ENCODE measurements at regions not wholly inside any gene's neighbourhood (a gene's known extent, or its start where the extent isn't known, plus 50 kb on each side); places are given as distances from the start of the nearest gene placed in this dataset.
"Not testable (repeated sequence)": the region's sequence is repeated elsewhere in the genome, so short reads cannot be mapped to it uniquely, and the experiment has no call there.

GRCh38 chr7:132029369-132030085 is 473.1 kb upstream of the PODXL start:
- no peak for DNase-seq

DNA sequence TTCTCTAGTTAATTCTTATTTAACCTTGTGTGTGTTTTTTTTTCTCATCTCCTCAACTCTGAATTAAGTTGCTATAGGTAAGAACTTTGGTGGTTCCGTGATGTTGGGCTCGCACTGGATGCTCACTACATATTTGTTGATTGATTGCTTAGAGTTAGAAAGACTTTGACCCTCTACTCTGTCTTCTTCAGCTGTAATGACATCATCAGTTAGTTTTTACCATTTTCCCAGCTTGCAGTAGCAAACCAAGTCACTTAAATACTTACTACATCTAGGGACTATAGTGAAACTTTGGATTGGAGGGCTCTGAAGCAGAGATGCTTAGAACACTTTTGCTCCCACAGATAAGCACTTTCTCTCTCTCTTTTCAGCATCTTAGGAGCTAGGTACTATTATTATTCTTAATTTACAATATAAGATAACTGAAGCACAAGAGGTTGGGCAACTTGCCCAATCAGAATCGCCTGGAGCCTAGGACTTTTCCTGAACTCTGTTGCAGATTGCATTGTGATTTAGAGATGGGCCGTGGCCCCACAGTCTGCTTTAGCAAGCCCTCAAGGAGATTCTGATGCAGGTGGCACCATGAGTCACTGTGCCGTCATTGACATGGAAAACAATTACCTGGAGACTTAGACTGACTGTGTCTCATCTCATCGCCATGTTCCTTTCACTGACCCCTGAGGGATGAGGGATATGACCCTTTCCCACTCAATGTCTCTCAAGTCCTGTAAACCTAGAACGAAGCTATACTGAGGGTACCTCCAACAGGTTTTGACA is 471.9 kb upstream of the PODXL start:
- DNase-seq = no peak

DNA sequence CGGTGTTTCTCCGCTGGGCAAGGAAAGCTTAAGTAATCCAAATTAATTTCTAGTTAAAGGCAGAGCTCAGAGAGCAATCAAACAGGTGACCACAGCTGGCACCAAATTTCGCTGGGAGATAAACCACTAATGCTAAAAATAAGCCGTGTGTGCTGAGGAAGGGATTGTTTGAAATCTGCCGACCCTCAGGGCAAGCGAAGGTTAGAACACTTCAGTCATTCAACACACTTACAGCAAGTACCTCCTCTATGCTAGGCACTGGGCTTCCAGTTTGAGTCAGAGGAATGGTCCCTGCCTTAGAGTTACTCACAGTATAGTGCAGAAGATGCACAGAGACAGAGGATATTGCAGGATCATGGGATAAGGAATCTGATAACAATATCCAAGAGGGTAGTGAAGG is 467.9 kb upstream of the PODXL start:
- DNase-seq = no peak

DNA sequence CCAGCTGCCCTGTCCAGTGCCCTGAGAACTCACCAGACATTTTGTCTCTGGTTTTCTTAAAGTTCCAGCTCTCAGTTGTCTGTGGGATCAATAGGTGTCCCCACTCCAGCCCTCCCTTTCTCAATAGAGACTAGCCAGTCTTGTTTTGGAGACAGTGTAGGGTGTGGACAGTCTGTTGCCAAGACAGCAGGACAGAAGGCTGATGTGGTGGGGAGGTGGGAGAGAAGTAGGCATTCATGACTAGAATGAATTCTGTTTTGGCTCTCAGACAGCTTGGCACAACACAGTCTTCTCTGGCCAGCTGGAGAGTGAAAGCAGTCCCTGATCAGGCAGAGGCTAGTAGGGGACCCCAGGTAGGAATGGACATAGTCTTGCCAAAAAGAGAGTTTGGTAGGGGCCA is 467.0 kb upstream of the PODXL start:
- DNase-seq = no peak

- no peak for DNase-seq
These were observed 465.8 kb upstream of the PODXL start for GRCh38 chr7:132022188-132022587.

GRCh38 chr7:132019703-132020102 is 463.3 kb upstream of the PODXL start:
- DNase-seq = no peak

DNA sequence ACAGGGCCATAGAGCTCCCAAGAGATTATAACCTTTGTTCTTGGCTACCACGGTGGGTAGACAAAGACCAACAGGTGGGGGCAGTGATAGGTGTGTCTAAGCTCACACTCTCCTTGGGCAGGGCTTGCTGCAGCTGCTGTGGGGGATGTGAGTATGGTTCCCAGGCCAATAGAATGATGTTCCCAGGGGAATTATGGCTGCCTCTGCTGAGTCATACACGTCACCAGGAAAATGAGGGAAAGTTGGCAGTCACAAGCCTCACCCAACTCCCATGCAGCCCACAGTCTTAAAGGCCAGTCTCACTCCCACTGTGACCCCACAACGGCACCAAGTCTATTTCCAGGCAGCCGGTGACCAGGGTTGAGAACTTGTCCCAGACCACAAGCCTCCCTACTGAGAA is 453.4 kb upstream of the PODXL start:
- DNase-seq = no peak

DNA sequence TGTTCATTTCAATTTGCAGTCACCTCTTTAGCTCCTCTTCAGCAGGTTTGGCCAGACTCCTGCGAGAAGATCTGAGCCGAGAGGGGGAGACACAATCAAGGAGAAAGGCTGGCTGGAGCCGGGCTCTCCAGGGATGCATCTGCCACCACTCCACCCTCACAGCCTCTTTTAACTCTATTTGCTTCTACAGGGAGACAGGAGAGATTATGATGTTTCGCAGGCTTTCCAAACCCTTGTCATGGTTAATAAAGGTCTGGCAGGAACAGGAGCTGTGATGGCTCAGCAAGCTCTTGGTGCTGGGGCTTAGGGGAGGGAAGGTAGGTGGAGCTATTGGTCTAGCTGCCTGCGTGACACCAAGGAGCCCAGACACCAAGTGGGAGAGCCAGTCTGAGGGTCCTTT is 448.1 kb upstream of the PODXL start:
- no peak for DNase-seq

DNA sequence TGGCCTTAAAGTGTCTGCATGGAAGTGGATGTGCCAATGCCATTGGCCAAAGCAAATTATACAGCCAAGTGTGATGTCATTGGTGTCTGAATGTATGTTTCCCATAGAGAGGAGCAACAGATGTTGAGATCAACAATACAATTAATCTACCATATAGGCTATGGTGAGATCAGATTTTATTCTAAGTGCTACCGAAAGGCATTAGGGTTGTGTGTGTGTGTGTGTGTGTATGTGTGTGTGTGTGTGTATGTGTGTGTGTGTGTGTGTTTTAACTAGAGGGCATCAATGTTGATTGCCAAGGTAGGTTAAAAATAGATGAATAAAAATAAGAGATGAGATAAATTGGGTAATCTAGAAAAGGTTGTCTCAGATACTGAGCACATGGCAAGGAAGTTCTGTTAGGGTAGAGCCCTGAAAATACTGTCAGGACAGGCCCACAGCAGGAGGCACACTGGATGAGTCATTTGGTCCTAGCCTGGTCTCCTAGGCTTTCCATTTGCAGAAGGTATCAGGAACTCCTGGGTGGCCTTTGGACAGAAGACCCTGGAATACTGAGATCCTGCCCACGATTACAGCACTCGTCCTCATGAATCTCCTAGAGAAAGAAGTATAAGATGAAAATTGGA is 446.0 kb upstream of the PODXL start:
- DNase-seq = no peak

DNA sequence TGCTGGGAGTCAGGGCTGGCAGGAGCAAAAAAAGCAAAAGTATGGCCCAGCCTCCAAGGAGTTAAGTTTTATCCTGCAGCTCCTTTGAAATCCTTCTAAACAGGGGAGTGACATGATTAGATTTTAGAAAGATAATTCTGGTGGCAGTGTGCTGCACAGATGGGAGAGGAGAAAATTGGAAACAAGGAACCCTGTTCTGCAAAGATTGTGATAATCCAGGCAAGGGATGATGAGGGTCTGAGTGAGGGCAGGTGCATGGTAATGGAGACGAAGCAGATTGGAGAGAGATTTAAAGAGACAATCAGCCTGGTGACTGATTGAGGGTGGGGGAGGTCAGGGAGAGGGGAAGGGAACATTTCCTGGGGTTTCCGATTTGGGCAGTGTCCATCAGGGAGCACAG is 444.7 kb upstream of the PODXL start:
- no peak for DNase-seq

- no peak for DNase-seq
These were observed 442.8 kb upstream of the PODXL start for GRCh38 chr7:131999193-131999592.

- DNase-seq = no peak
These were observed 438.9 kb upstream of the PODXL start for GRCh38 chr7:131995324-131995723.

DNA sequence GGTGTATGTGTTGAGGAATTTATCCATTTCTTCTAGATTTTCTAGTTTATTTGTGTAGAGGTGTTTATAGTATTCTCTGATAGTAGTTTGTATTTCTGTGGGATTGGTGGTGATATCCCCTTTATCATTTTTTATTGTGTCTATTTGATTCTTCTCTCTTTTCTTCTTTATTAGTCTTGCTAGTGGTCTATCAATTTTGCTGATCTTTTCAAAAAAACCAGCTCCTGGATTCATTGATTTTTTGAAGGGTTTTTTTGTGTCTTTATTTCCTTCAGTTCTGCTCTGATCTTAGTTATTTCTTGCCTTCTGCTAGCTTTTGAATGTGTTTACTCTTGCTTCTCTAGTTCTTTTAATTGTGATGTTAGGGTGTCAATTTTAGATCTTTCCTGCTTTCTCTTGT is 424.6 kb upstream of the PODXL start:
- DNase-seq = not testable (repeated sequence)

GRCh38 chr7:131978118-131978517 is 421.7 kb upstream of the PODXL start:
- DNase-seq = not testable (repeated sequence)

GRCh38 chr7:131976411-131976810 is 420.0 kb upstream of the PODXL start:
- no peak for DNase-seq

GRCh38 chr7:131974671-131975070 is 418.2 kb upstream of the PODXL start:
- DNase-seq = no peak

GRCh38 chr7:131972251-131972650 is 415.8 kb upstream of the PODXL start:
- DNase-seq = no peak

DNA sequence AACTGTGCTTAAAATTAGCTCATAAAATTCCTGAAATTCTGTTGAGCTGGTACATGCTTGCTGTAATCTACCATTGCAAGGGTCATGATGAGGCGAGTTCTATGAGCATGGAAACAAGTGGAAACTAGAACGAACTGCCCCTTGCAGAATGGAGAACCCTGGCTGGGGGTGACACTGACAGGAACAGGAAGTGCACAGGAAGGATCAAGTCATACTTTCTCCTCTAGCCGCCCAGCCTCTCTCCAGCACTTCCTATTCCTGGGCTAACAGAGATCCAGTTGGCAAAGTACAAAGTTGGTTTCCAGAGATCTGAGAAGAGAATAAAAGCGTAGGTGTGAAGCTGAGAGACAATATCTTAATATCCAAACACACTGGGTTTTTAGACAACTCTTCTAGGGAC is 414.2 kb upstream of the PODXL start:
- DNase-seq = no peak

DNA sequence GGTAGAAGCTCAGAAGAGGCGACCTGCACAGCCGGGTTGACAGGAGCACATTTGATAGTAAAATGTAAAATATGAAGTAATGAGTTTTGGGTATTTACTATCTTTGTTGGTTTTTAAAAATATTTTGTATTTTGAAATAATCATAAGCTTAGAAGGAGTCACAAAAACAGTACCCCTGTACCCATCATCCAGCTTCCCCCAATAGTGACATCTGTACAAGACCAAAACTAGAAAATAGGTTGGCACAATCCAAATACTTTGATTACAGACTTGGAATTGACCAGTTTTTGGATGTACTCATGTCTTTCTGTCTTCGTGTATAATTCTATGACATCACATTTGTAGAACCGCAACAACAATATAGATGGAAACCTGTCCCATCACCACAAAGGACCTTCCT is 413.1 kb upstream of the PODXL start:
- DNase-seq = no peak

DNA sequence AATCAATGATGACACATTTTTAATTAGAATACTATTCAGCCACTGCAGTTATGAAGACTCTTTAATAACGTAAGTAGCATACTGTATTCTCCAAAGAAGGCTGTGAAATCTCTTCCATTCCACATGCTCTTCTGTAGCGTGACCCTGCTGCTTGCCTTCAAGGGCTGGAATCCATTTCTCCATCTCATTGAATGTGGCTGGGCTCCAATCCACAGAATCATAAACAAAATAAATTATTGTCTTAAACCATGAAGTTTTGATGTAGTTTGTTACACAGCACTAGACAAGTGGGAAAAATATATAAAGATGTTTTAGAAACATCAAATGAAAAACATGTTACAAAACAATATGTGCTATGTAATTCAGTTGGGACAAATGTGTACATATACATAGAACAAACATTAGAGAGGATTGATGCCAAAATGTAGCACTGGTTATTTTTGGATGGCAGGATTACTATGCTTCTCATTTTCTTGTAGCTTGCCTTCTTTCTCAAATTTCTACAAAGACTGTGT is 410.8 kb upstream of the PODXL start:
- DNase-seq = no peak

DNA sequence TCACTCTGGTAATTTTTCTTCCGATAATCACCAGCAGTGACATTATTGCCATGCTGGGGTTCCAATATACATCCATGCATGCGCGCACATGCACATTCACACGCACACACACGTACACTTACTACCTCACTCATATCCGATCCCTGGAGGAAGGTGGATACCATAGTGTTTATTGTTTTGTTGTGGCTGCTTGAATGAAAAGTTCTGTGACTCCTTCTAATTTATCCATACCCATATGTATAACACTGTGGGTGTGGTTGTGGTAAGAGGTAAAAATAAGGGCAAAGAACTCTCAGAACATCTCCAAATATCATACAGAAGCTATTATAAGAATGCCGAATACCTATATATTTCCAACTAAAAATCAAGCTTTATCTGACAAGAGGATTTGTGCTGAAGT is 407.8 kb upstream of the PODXL start:
- no peak for DNase-seq

GRCh38 chr7:131961054-131961680 is 404.7 kb upstream of the PODXL start:
- no peak for DNase-seq

DNA sequence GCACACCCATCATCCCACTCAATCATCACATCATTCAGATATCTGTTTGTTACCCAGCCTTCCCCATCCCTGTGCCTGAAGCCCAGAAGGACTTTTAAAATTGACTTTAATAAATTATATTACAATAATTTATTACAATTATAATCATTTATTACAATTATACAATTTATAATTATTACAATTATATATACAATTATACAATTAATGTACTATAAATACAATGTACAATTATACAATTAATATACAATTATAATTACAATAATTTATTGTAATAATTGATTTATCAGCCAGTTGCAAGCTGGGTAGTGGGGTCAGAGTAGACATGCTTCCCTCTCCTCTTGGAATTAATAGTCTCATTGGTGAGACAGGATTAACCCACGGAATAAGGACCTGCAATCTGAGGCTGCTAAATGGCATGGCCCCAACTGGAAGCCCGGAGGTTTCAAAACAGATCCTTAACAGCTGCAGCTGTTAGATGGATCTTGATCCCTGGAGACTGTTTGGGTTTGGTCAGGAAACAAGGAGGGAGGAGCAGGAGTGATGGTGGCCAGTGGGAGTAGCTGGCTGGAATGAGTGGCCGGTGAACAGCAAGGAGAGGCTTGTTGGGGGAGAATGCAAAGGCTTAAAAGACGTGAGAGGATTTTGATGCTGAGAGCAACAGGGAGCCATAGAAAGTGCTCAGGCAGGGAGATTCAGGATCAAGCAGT is 402.8 kb upstream of the PODXL start:
- DNase-seq = no peak
